LNCaP clone FGC (cell line): ENCODE measurements at regions not wholly inside any gene's neighbourhood (a gene's known extent, or its start where the extent isn't known, plus 50 kb on each side); places are given as distances from the start of the nearest gene placed in this dataset.
"Not testable (repeated sequence)": the region's sequence is repeated elsewhere in the genome, so short reads cannot be mapped to it uniquely, and the experiment has no call there.

Experiments
- DNase-seq: peaks from one replicate; pipeline ENCODE4 v3.0.0-alpha.2; 2011; ENCODE audit warnings: low read depth
- H3K4me3 ChIP-seq: 2 replicates; pipeline ENCODE4 v1.5.1; 2011; ENCODE audit warnings: mild to moderate bottlenecking, low read depth, low read length, control low read depth
- CTCF ChIP-seq: IDR thresholded peaks from 2 replicates; pipeline ENCODE4 v1.5.1; 2012; ENCODE audit warnings: mild to moderate bottlenecking; ENCODE audit not compliant: control insufficient read depth, insufficient read depth; ENCODE audit errors: extremely low read depth

- no peak overlapping the region for H3K4me3 ChIP-seq
- no peak for DNase-seq
- TF ChIP-seq CTCF: no peak
Observed at GRCh38 chr1:177700856-177701255, 269.0 kb downstream of the SEC16B start.

DNA sequence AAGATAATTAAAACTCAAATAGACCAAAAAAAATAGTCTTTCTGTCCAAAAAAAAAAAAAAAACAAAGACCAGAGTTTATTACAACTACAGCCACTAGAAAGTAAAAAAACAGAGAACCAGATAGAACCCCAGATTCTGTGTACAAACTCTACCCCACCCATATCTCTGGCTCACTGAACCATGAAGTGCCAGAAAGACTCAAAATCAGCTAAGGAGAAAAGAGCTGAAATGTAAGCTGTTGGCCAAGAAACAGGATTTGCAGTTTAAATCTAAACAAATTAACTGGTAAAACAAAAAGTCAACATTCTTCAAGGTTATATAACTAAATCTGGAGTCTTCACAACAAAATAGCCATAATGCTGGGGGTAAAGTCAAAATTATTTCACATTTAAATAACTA lies 278.9 kb downstream of the SEC16B start:
- no peak for TF ChIP-seq CTCF
- no peak overlapping the region for H3K4me3 ChIP-seq
- no peak for DNase-seq

DNA sequence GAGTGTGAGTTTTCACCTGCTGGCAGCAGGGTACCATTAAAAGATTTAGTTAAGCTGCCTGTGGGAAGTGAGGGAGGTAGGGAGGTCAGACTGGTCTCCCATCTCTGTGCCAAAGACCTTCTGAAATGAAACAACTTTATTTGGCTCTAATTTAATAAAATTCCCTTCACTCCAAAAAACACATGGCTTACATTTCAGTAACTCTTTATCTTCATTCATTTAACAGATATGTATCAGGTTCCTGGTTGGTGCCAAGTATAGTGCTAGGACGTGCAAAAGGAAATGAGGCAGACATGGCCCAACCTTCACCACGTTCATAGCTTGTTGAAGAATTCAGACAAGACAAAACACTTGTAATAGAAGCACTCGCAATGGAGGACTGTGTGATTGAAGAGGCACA lies 282.3 kb downstream of the SEC16B start:
- TF ChIP-seq CTCF: no peak
- DNase-seq: no peak
- no peak overlapping the region for H3K4me3 ChIP-seq

DNA sequence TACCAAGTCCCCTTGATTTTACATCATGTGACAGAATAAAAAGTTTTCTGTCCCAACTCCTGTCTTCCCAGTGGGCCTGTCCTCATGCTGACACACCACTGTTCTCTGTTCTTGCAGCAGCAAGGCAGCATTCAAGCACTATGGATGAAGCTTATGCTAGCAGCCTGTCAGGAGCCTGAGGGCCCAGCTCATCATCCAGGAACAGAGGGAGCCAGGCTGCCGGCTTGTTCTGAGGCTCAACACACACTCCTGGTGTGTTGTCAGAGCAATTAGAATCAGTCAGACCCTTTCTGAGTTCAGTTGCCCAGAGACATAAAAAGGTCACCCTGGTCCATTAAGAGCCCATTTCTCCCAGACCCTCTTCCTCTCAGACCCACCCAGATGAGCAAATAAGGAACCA lies 282.9 kb downstream of the SEC16B start:
- no peak overlapping the region for H3K4me3 ChIP-seq
- no peak for TF ChIP-seq CTCF
- no peak for DNase-seq

DNA sequence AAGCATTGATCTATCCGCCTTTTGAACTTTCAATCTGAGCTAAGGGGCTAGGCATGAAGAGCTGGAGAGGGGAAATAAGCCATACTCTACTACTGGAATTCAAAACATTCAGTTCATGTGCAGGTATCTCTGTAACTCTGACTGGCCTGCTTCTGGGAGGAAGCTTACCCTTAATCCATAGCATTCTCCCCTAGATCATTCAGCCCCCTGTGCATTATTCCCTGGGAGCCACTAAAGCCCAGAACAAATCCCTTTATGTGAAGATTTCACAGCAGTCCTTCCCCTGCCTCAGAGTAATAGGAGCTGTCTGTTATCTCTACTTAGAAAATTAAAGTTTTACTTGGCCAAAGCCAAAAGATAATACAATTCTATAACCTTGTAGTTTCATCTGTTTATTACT lies 300.7 kb downstream of the SEC16B start:
- no peak overlapping the region for H3K4me3 ChIP-seq
- DNase-seq: no peak
- TF ChIP-seq CTCF: no peak

GRCh38 chr1:177665935-177666334 lies 303.9 kb downstream of the SEC16B start:
- DNase-seq: no peak
- no peak for TF ChIP-seq CTCF
- no peak overlapping the region for H3K4me3 ChIP-seq

- DNase-seq, H3K4me3 ChIP-seq: not testable (repeated sequence)
Observed at GRCh38 chr1:177664742-177665141, 305.1 kb downstream of the SEC16B start.

DNA sequence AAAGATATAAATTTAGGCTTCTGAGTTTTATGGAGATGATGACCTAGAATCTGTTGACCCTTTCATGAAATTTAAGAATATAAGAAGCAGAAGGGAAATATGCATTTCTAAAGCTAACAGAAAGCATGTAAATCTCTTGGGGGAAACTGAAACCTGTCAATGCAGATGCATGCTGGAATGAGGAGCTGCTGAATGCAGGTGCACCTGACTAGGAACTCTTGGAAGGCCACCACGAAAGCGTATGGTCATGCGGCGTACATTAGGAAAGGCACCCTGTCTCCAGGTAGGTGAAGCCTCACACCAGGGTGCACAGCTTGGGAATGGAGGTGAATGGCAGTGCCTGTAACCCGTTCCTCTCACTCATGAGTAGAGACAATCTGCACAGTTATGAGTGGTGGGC lies 309.7 kb downstream of the SEC16B start:
- no peak for DNase-seq

More for the DNA sequence above, 309.7 kb downstream of the SEC16B start:
- H3K4me3 ChIP-seq: no peak overlapping the region
- no peak for TF ChIP-seq CTCF
